Liver (tissue), 2 donors: ENCODE measurements at regions not wholly inside any gene's neighbourhood (a gene's known extent, or its start where the extent isn't known, plus 50 kb on each side); places are given as distances from the start of the nearest gene placed in this dataset.

Source experiments
- ATF3 ChIP-seq: IDR thresholded peaks from 2 replicates; pipeline ENCODE4 v1.6.1; 2016; ENCODE audit warnings: antibody characterized with exemption
- REST ChIP-seq: IDR thresholded peaks from 2 replicates; pipeline ENCODE4 v1.6.1; 2016; ENCODE audit warnings: antibody characterized with exemption, mild to moderate bottlenecking
- TAF1 ChIP-seq: conservative IDR thresholded peaks from 2 replicates; pipeline ENCODE4 v1.6.1; 2016; ENCODE audit warnings: antibody characterized with exemption, mild to moderate bottlenecking
- YY1 ChIP-seq: IDR thresholded peaks from 2 replicates; pipeline ENCODE4 v1.6.1; 2016; ENCODE audit warnings: antibody characterized with exemption, mild to moderate bottlenecking
- ZBTB33 ChIP-seq: IDR thresholded peaks from 2 replicates; pipeline ENCODE4 v1.6.1; 2016; ENCODE audit warnings: antibody characterized with exemption
- TF ChIP-seq, protein P1 (sequence below): IDR thresholded peaks from 2 replicates; pipeline ENCODE4 v1.6.1; 2016; ENCODE audit warnings: antibody characterized with exemption
- donor health status: healthy.

DNA sequence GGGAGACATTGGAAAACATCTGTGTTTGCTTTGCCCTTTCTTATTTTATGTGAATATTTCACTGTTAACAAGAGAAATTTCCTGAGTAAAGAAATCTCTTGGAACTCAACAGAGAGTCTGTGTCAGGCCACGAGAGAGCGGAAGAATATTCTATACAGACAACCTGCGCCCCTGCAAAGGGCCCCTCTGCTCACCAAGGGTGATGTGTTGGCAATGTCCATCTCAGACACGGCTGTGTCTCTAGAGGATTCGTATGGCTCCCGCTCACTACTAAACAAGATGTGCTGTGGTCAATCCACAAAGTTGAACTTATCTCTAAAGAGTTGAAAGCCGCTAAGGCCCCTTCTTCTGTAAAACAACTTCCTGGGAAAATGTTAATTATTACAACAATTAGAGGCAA, 241.0 kb upstream of the IRX1 start:
- no peak for TF ChIP-seq YY1
- TF ChIP-seq, protein P1, sequence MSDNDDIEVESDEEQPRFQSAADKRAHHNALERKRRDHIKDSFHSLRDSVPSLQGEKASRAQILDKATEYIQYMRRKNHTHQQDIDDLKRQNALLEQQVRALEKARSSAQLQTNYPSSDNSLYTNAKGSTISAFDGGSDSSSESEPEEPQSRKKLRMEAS, result no peak
- TF ChIP-seq REST, result no peak
- TF ChIP-seq TAF1, result no peak
- no peak for TF ChIP-seq ATF3
- no peak for TF ChIP-seq ZBTB33
